GM21447 (cell line): ENCODE measurements at regions not wholly inside any gene's neighbourhood (a gene's known extent, or its start where the extent isn't known, plus 50 kb on each side); places are given as distances from the start of the nearest gene placed in this dataset.

Experiments used
- ATAC-seq: cut with Tn5 transposase; IDR thresholded peaks from one replicate; pipeline ENCODE4 v1.9.1; 2021; ENCODE audit not compliant: unreplicated experiment

DNA sequence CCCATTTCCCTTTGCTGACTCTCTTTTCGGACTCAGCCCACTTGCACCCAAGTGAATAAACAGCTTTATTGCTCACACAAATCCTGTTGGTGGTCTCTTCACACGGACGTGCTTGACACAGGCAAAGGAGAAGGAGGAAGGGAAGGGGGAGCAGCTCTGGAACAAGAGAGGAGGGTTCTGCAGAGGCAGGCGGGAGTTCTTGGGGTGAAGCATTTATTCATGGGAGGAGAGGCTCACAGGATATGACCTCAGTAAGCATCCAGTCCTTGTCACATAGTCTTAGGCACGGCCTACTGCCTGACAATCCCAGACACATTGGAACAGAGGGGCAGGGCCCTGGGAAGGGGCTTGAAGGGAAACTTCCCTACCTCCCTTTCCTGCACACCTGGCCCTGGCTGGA is 171.7 kb upstream of the HS6ST1 start:
- ATAC-seq: no peak

- no peak for ATAC-seq
Observed at GRCh38 chr2:128490881-128491691, 172.4 kb upstream of the HS6ST1 start.

GRCh38 chr2:128491692-128492244 is 173.1 kb upstream of the HS6ST1 start:
- no peak for ATAC-seq

- no peak for ATAC-seq
Observed at GRCh38 chr2:128492966-128493811, 174.5 kb upstream of the HS6ST1 start.

DNA sequence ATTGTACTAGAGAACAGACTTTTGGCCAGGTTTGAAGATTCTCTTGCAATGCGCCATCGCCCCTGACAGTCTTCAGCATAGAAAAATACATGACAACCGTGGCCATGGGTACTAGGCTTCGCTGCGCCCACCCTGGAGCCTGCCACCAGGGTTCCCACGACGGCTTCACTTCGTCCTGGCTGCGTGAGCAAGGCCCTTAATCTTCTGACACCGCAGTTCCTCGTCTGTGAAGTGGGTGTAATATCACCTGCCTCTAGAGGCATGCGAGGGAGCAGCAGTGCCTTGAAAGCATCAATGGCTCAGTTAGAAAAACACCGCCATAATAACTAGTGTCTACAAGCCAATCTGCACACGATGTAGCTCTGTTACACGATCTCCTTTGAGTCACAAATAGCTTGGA is 175.2 kb upstream of the HS6ST1 start:
- ATAC-seq: no peak

- ATAC-seq: no peak
Observed at GRCh38 chr2:128494307-128494639, 175.6 kb upstream of the HS6ST1 start.

DNA sequence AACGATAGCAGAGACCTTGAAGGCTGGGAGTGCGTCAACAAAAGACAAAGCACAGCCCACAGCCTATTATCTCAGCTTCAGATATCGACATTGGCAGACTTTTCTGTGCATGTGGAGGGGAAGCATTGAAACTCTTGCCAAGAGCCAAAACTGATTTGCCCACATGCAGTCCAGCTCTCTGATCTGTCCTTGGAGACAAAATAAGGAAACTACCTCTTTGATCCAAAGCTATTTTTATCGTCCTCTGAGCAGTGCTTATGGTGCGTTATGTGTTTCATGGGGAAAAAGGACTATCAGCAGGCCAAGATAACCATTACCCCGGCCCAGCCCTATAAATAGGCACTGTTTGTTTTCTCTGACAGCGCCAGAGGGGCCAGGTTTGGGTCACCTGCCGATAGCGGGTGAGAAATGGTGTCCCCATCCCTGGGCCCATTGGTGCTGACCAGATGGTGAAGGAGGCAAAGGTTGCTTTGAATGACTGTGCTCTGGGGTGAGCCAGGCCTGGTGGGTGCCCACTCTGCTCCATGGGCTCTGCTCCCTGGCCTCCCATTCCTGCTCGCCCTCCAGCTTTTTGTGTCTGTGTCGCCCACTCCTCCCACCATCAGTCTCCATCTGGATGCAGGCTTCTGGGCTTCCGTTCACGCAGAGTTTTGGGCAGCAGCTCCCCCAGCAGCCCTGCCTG is 176.1 kb upstream of the HS6ST1 start:
- no peak for ATAC-seq

GRCh38 chr2:128495996-128496547 is 177.4 kb upstream of the HS6ST1 start:
- no peak for ATAC-seq

DNA sequence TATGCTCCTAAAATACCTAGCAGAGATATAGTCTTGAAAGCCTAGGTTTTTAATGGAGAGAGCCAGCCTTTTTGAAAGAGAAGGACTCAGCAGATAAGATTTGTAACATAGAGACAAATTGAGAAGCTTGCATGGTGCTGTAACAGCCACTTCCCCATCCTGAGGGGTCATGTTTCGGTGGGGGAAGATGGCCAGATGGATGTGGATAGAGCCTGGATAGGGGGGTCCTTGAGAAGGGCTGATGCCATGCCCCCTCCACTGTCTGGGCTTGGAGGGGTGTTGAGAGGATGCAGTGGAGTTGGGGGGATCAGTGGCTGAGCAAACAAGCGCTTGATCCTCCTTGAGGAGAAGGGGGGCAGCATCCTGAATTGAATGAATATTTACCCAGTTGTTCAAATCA is 178.0 kb upstream of the HS6ST1 start:
- ATAC-seq: no peak

- ATAC-seq: no peak
Observed at GRCh38 chr2:128497461-128497860, 178.8 kb upstream of the HS6ST1 start.

DNA sequence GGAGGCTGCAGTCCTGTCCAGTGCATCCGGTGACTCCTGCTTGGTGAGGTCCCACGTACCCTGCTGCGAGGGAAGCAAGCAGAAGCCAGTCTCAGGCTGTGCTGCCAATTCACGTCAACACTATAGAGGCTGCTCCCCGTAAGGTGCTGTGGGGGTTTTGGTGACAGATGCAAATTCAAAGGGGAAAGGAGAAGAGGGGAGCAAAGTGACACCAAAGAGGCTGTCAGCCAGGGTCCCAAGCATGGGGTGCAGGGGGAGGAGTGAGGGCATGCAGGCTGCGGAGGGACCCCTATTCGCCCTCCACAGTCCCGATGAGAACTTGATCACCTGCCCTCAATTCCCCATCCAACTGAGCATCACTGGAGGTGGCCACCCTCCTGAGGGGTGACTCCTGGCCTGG is 179.4 kb upstream of the HS6ST1 start:
- no peak for ATAC-seq

- ATAC-seq: no peak
Observed at GRCh38 chr2:128498589-128498988, 179.9 kb upstream of the HS6ST1 start.

DNA sequence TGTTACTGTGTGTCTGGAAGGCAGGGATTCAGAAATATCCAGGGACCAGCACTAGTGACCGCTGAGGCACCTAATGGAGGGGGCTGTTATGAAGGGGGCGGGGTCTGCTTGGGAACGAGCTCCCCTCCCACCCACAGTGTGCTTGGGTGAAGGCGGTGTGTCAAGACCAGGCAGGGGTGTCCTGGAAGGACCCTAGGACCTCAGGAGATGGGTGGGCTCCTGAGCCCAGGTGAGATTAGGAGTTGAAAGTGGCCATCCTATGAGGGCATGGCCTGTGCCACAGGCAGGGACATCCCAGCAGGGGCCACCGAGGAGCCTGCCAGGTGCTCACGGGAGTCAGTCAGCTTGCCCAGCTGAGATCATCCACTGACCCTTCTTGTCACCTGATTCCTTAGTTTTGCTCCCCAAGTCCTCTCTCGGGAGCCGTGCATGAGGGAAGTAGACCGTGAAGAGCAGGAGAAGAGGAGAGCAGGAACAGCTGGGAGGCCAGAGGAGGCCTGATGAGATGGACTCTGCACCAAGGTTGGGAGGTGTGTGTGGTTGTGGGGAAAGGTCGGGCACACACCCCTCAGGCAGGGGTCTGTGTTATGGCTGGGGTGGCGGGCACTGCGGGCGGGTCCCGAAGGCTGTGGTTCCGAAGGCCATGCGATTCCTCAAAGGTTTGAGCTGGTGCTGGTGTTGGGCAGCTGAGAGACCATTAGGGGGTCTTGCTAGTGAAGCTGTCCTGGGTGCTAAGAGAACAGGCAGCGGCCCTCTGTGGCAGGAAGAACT is 180.9 kb upstream of the HS6ST1 start:
- no peak for ATAC-seq

DNA sequence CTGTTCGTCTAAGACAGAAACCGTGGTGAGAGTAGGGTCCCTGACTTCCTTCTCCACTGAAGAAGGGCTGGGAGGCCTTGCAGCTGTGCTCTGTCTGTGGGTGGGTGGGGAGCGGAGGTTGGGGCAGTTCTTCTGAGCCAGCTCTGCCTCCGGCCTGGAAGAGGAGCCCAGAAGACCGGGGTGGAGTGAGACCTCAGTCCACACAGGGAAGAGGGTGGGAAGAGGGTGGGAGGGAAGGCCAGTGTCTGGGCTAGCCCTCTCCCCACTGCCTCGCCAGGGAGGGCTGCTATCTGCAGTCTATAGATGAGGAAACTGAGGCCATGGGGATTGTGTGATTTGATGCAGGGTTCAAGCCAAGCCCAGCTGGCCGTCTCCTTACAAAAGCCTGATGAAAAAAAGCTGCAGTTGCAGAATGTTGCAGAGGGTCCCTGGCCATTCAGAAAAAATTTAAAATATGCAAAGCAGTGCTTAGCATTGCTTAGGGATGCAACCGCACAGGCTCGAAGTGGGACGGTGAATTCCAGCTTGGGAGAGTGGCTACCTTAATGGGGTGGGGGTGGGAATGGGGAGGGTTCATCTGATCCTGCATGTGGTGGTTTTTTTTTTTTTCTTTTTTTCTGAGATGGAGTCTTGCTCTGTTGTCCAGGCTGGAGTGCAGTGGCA is 181.6 kb upstream of the HS6ST1 start:
- no peak for ATAC-seq

- no peak for ATAC-seq
Observed at GRCh38 chr2:128501006-128501690, 182.5 kb upstream of the HS6ST1 start.

- no peak for ATAC-seq
Observed at GRCh38 chr2:128501700-128502099, 183.0 kb upstream of the HS6ST1 start.

DNA sequence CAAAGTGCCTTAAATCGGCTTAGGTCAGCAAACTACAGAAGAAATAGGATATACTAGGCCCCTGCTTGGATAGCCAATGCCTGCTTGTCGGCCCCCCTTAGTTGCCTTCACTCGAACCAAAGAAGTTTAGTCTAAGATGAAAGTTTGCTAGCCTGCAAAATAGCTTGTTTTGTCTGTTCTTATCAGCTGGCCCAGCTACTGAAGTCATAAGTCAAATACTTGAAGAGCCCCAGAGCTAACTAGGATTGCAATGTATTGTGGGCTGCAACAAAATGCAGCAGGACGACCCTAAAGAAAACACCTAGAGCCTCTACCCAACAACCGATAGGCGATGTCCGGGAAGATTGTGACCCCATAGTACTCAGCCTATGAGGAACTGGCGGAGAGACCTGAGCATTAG is 183.5 kb upstream of the HS6ST1 start:
- ATAC-seq: no peak

DNA sequence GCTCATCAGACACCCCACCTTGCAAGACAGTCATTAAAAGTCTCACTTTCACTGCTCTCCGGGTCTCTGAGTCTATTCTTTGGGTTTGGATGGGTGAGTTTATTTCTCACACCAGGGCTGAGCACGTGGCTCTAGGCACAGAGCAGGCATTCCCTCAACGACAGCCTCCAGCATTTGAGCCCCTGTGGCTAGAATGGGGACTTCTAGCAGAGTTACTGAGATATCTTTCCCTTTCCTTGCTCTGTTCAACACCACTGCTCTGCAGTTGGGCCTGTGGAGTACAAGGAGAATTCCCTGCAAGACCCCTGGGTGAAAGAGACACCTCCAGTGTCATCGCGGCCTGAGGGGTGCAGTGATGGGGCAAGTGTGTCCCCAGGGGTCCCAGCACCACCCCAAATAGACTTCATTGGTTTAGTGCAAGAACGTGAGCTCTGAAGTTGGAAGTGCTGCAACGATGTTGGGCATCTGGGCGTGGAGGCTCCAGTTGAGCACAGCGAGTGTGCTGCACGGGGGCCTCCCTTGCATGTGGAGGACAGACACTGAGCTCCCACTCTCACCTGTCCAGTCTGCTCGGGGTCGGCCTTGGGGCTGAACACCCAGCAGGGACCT is 184.1 kb upstream of the HS6ST1 start:
- no peak for ATAC-seq
